ENCODE measurements at regions not wholly inside any gene's neighbourhood (a gene's known extent, or its start where the extent isn't known, plus 50 kb on each side); places are given as distances from the start of the nearest gene placed in this dataset.
"Not testable (repeated sequence)": the region's sequence is repeated elsewhere in the genome, so short reads cannot be mapped to it uniquely, and the experiment has no call there.

DNA sequence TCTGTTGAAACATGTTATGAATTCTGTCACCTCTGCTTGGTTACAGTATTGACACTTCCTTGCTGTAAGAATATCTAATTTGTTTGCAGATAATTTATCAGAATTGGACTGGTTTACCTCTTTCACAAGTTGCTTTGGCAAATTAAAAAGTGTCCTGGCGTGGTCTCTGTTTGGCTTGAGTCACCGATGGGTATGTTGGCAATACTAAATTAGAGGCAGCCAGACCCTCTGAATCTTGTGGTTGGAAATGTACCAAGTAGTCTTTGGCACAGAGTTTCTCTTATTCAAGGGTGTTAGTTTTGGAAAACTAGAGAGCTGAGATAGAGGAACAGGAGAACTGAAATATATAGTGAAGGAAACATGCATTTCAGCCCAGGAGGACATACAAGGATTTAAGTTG lies 521.1 kb upstream of the MGAT4C start:
- no peak for DNase-seq (ENCODE audit: low read depth, low spot score)

DNA sequence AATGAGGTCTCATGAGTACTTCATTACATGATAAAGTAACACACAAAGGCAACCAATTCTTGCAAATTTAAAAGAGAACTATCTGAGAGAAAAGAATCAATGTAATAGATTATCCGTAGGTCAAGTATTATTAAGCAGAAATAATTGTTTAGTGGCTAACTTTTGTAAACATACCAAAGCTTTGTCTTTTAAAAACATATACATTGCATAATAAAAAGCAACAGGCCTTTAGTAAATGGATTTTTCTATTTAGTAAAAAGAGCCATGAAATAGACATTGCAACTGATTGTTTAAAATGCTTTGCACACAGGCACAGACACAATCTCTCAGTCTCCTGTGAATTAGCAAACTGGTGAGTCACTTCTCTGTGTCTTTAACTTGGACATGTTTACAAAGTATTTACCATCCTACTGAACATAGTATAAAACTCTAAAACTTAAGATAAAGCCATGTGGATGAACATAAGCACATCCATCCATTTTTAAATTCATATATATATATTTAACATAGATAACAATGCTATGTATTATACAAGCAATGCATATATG lies 518.7 kb upstream of the MGAT4C start:
- no peak for DNase-seq (ENCODE audit: low read depth, low spot score)

DNA sequence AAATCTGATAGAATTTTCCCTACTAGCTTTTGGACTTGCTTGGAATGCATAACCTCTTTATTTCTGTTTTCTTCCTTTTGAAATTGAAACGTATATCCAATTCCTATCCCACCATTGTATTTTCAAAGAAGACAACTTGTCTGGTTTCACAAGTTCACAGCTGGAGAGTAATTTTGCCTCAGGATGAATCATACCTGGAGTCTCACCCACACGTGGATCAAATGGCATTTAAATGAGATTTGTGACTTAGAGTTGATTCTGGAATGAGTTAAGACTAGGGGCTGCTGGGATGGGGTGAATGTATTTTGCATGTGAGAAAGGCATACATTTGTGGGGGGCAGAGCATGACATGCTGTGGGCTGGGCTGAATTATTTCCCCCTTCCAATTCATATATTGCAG lies 516.5 kb upstream of the MGAT4C start:
- DNase-seq (ENCODE audit: low read depth, low spot score): no peak

DNA sequence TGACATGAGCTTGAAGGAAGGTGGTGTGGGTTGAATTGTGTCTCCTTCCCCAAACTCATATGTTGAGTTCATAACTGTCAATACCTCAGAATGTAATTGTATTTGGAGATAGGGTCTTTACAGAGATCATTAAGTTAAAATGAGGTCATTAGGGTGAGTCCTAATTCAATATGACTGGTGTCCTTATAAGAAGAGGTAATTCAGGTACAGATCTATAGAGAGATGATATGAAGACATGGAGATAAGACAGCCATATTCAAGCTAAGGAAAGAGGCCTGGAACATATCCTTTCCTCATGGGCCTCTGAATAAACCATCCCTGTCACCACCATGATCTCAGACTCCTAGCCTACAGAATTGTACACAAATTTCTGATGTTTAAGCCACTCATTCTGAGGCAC lies 514.7 kb upstream of the MGAT4C start:
- no peak for DNase-seq (ENCODE audit: low read depth, low spot score)

DNA sequence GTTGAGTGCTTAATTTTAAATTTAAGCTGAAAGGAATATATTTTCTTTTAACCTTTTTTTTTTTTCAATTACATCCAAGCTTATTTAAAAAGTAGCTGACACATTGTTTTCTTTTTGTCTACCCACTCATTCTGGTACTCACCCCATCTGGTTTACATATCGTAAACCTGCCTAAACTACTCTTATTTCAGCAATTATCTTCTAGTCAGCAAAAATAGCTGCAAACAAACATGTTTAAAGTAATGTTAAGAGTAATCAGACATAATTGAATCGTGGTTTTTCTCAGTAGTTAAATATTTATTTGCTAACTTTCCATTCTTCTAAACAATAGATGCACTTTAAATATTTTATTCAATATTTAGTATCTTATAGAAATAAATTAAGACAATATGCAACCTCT lies 492.7 kb upstream of the MGAT4C start:
- no peak for DNase-seq (ENCODE audit: low read depth, low spot score)

DNA sequence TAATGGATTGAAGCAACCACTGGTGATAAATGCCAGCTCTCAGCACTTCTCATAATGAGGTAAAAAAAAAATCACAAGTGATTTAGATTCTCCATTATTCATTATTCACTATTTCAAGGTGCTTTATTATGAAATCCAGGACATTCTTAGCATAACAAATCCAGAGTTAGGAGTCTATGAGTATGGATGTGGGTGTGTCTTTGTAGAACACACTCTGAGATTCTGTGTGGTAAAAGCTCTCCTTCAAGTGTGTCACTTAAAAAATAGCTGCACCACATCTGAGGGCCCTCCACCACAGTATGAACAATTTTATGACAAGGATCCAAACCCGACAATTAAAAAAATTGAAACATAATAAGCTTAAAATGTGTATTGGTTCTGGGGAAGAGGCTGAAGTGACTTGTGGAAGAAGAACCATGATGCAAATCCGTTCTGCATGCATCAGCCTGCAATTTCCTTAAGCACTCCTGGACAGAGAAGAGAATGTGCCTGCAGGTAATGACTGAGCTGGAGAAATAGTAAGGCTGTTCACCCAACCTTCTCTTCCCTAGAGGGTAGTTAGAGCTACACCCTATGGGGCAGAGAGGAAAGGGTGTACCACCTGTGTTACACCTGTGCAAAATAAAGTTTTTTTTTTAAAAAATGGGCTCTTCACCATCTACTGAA lies 488.5 kb upstream of the MGAT4C start:
- no peak for DNase-seq (ENCODE audit: low read depth, low spot score)

DNA sequence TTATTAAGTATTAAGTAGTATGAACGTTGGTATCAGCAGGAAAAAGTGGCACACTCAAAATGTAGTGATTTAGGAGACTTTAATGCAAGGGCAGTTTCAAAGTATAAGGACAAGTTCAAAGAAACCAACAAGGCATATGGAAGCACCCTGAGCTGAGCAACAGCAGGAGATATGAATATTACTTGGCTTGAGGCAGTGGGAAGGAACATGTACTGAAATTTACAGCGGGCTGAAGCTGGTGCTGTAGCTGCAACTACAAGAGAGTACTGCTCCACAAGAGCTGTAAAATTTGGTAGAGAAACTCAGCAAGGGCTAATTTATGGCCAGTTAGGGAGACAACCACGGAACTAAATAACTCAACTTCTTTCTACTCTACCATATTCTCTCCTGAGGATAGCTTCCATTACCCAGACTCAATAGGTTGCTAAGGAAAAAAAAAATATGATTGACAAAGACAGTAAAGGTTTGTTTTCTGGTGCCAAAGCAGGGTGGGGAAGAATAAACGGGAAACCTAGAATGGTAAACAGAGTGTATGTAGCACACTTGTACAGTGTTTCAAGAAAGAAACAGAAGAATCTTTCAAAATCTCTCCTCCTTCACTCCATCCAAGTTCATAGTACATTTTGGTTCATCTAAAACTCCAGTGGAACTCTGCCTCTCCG lies 487.8 kb upstream of the MGAT4C start:
- DNase-seq (ENCODE audit: low read depth, low spot score): no peak

DNA sequence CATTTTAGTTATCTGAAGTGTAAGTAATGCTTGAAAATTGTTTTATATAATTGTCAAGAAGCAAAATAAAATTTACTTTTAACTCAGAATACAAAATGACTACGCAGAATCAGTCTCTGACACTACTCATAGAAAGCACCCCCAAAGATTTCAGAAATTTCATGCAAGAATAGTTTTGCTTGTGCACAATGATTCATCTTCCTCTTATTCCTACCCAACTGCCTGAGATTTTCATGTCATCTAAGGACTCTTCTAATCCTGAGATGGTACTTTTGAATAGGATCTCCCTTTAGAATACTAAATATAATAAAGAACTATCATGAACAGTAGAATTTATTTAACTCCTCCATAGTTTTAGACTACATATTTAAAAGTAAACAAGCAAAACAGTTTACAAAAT lies 485.3 kb upstream of the MGAT4C start:
- no peak for DNase-seq (ENCODE audit: low read depth, low spot score)

DNA sequence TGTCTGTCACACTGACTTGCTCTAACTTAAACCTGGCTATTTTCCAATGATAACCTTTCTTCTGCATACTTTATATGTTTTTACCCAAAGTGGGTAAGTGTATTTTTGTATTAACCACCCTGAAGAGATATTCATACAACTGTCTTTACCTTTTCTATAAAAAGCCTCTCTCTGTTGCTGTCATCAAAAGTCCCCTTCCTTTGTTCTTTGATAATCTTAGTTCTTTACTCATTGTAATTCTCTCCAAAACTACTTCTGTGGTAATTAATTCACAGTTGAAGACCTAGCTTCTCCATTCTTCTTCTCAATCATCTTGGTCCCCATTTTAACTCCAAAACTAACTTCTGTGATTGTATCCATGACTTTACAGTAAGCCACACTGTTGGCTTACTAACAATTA lies 479.7 kb upstream of the MGAT4C start:
- no peak for DNase-seq (ENCODE audit: low read depth, low spot score)

DNA sequence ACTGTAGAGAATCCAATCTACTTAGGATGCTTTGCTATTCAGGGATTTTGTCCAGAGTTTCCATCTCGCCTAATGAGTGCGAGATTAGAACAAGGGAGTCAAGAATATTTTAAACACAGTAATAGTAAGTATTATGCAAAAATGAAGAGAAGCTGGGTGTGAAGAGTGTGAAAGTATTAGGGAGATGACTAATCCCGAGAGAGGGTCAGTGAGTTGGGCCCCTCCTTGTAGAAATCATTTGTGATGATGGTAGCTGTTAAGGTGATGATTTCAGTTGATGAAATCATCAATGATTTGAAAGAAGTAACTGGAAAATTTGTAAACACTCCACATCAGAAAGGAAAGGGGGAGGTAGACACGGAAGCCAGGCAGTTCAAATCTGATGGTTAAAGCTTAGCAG lies 478.9 kb upstream of the MGAT4C start:
- DNase-seq (ENCODE audit: low read depth, low spot score): no peak

DNA sequence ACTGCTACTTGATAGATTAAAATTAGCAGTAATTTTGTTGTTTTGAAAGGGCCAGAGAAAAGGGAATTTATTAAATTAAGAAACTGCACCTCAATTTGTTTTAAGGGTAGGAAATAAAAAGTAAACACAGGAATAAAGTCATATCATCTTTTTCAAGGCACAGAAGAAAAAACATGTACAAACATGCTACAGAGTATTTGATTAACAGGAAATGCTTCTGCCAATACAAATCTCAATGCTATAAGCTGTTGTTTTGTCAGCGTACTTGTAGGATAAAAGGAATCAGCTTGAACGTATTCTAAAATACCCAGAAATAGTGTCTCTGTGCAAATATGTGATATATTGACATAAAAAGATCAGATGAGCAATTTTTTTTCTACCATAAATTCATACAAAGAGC lies 474.0 kb upstream of the MGAT4C start:
- no peak for DNase-seq (ENCODE audit: low read depth, low spot score)

DNA sequence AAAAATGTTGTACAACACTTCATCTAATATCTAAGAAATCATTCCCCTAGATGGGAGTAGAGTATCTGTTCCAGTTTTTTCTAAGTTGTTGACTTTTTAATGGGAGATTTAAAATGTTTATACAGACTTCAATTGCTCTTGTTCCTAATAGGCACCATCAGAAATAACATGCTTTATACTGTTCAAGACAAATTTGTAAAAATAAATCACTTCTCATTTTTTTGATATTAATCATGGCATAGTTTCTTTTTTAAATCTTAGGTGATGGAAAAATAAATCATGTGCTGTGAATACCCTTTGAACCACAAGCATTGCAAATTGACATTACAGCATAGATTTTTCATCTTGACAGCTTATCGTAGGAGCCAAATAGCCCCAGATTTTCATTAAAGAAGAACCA lies 473.5 kb upstream of the MGAT4C start:
- DNase-seq (ENCODE audit: low read depth, low spot score): no peak

DNA sequence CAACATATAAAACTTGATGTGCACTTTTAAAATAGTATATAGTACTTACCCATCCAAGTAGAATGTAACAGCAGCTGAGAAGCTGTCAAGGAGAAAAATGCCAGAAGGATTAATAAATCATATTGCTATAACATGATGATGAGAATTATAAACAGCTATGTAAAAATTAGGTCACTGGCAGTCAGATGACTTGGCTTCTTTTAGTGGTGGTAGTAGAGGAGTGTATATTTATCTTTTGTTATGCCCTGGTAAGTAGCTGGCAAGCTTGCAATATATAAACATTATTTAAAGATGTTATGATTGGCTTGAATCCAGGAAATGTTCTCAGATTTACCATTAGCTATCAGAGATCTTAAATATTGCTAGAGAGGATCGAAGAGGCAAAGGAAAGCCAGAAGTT lies 471.0 kb upstream of the MGAT4C start:
- no peak for DNase-seq (ENCODE audit: low read depth, low spot score)

DNA sequence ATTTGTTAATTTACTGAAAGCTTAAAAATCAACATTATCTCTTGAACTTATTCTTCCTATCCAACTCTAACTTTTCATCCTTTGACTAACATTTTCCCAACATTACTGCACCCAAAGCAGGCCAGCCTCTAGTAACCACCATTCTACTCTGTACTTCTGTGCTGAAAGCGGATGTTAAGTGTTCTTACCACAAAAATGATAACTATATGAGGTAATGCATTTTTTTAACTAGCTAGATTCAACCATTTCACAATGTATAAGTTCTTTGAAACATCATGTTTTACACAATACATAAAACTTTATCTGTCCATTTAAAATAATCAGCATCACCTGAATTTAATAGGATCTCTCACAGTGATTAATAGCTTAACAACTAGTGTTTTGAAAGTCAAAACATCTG lies 468.5 kb upstream of the MGAT4C start:
- no peak for DNase-seq (ENCODE audit: low read depth, low spot score)

DNA sequence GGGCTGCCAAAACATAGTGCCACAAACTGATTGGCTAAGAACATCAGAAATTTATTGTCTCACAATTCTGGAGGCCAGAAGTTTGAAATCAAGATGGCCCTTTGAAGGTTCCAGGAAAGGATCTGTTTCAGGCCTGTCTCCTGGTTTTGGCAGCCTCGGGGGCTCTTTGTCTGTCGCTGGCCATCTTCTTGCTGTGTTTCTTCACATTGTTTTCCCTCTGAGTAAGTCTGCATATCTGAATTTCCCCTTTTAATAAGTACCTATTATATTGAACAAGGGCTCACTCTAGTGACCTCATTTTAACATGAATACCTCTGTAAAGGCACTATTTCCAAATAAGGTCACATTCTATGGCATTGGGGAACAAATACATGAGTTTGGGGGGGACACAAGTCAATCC lies 467.1 kb upstream of the MGAT4C start:
- DNase-seq (ENCODE audit: low read depth, low spot score): no peak

DNA sequence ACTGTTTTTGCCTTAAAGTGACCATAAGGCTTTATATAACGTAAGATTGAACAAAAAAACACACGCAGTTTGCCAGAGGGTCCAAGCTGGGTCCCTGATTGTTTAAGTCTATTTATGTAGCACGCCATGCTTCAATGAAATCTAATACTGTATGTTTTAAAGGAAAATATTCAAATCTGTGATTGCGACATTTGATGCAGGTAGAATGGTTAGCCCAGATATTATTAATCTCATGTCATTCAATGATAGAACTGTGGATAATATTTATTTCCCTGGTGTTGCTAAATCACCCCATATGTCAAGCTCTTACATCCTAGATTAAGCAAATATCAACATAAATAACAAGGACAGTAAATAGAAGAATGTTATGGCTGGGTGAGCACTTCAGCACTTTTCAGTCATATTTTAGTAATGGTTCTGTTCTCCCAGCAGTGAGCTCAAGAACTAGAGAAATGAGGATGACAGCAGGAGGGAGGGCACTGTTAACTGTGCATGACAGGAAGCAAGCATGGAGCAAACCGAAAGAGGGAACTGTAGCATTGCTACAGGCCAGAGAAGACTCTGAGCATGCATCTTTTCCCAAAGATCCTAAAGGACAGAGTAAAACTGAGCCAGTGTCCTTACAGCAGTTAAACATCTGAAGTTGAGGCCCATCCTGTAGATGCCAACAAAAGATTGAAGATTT lies 465.7 kb upstream of the MGAT4C start:
- no peak for DNase-seq (ENCODE audit: low read depth, low spot score)

DNA sequence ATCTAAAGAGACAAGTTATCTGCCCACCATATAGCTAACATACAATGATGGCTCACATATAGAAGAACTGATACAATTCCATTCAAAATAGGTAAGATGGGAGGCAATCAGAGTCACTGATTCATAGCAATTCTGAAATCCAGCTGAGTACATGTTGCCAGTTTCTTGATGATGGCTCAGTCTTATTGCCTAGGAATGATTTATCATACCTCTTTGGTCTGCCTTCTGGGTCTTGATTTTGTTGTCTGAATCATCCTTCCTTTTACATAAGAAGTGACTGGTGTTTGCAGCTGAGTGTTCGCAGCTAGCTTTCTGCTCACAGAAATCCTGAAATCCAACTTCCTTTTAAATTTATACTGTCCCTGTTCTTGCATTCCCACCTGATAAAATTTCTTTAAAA lies 463.2 kb upstream of the MGAT4C start:
- no peak for DNase-seq (ENCODE audit: low read depth, low spot score)

DNA sequence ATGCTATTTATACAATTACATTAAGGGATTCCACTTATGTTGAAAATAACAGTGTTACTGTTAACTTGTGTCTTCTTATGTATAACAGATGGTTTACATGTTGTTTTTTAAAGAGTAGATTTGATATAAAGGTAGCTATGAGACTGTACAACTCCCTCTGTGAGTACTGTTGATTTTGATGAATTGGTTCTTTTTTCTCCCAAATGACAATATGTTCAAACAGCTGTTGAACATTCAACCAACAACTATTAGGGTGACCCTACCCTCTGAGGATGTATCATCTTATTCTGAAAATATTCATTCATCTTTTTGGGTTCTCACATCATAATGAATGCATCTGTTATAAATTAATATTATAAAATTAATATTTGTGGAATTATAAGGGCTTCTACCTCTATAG lies 456.9 kb upstream of the MGAT4C start:
- DNase-seq (ENCODE audit: low read depth, low spot score): no peak

DNA sequence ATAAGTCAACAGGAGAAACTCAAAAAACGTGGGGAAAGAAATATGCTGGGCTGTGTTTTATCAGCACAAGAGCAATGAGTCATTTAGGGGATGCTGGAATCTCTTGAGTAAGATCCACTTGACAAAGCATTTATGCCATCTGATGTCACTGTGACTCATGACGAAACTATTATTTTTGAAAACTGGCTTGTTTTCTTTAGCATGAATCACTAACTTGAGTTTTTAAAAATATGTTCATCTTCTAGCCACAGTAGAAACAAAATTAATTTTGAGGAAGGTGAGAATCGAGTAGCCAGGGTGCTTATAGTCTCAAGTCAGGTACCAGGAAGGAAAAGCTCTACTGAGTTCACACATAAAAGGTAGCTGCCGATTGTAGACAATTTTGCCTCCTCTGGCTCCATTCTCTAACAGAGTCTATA lies 456.2 kb upstream of the MGAT4C start:
- no peak for DNase-seq (ENCODE audit: low read depth, low spot score)

DNA sequence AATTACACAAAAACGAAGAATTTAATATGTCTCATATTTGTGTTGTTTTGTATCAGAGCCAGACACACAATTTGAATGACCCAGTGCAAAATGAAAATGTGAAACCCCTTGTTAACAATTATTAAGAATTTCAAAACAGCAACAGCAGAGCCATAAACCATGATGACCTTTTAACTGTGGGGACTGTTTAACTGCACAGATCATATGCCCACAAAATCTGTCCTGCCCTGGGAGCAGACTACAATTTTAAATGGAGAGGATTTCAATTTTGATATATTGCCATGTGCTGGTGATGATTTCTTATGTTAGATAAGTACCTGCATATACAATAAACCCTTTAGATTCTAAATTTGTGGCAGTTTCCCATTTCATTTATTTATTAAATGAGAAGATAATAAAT lies 455.5 kb upstream of the MGAT4C start:
- no peak for DNase-seq (ENCODE audit: low read depth, low spot score)

DNA sequence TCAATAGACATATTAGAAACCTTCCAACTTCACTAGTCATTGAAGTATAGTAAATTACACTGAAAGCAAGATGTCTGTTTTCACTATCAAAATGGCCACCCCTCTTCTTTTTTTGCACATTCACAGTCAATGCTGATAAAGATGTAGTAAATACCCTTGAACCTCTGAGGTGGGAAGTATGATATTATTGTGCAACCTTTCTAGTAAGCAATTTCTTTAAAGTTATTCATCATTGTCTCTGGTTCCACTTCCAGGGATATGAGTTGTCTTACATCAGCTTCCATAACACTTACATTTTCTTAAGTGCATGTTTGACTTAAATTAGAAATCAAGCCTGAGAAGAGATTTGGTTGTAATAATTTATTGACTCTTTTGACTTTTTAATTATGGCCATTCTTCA lies 453.9 kb upstream of the MGAT4C start:
- DNase-seq (ENCODE audit: low read depth, low spot score): no peak

DNA sequence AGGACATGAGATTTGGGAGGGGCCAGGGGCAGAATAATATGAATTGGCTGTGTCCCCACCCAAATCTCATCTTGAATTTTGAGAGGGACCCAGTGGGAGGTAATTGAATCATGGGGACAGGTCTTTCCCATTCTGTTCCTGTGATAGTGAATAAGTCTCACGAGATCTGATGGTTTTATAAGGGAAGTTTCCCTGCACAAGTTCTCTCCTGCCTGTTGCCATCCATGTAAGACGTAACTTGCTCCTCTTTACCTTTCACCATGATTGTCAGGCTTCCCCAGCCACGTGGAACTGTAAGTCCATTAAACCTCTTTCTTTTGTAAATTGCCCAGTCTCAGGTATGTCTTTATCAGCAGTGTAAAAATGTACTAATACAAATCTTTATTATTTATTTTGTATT lies 452.8 kb upstream of the MGAT4C start:
- not testable (repeated sequence) for DNase-seq (ENCODE audit: low read depth, low spot score)

DNA sequence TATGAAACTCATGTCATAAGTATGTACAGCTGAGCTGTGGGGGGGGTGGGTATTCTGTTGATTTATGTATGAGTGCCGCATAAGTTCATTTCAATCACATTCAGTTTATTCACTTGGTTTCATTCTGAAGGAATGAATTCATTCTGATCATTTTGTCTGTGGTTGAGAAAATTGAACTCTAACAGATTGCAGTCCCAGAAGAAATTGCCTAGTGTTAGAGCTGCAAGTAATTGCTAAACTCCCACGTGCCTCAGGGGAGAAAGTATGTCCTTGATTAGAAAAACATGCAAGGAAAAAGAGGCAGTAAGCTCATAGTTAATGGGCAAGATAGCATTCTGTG lies 442.4 kb upstream of the MGAT4C start:
- DNase-seq (ENCODE audit: low read depth, low spot score): no peak
